ENCODE measurements at regions not wholly inside any gene's neighbourhood (a gene's known extent, or its start where the extent isn't known, plus 50 kb on each side); places are given as distances from the start of the nearest gene placed in this dataset.

DNA sequence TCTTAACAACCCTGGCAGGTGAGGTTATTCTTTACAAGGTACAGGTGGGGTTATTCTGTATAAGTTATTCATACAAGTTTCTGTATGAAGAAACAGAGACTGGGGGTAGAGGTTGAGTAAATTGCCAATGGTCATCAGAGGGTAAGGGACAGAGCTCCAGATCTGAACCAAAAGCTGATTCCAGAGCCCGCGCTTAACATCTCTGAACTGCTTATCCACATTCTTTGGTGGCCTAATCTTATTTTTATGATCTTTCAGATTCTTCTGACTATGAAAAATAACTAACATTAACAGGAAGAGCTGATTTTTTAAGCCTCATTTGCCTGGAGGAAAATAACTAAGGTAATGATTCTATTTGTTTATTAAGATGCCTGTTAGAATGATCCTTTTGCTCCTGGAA is 63.9 kb upstream of the BARHL2 start:
- no peak for DNase-seq (ENCODE audit: low read depth in 2 of 2)

DNA sequence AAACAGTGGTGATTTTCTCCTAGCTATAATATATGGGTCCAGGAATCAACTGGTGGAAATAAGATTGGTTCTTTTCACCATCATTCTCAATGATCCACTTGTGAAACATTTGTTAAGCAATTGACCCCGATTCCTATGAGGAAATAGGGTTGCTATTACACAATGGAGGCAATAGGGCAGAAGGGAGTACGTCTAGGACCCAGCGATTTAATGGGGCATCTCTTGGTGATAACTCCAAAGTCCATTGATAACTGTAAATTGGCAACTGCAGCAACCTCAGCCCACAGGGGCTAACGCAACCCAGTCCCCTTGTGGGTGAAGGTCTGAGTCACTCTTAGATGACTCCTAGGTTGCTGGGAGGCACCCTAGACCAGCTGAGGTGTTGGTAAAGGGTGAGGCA is 62.5 kb upstream of the BARHL2 start:
- DNase-seq (ENCODE audit: low read depth in 2 of 2), result no peak

DNA sequence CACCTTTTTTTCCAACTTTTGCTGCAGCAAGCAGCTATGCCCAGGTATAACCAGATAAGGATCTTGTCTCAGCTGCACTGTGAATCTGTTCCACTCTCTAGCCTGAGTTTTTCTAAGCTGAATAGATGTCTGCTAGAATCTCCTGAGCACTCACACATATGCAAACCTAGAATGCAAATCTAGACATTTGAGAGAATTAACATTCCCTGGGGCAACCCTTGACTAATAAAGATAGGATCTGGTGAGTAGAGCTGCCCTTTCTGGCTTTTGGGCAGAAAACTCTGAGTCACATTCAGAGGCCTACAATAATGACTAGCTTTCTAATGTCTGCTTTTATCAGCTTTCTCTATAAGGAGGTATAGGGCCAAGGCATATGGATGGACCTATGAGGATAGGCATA is 61.4 kb upstream of the BARHL2 start:
- no peak for DNase-seq (ENCODE audit: low read depth in 2 of 2)

DNA sequence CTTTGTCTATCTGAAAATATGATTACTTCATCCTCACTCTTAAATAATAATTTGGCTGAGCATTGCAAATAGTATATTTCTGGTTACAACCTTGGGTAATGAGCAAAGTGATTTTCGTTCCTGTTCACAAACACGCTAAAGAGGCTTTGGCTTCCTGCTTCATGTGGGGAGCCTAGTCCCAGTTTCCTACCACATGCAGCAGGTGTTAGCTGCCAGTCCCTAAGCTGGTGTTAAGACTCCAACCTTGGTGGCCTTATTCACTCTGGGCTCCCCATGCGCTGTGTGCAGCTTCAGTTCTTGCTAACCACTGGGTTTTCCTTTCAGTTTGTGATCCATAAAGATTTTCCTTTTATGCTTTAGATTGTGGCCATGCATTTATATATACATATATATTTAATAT is 56.7 kb upstream of the BARHL2 start:
- no peak for DNase-seq (ENCODE audit: low read depth in 2 of 2)

DNA sequence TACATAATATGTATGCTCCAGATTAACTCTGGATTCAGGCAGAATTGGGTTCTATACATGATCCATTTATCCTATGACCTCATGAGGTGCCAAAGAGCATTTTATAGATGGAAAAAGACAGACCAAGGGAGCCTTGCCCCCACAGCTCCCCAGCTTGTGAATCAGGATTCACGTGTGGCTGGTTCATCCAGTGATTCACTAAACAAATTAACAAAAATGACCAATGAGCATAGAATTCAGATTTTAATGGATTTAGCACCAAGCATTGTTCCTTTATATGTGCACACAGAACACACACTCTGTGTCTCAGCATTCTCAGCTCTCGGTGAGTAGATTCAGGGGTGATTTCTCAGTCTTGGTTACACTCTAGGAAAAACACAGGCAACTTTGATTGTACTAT is 51.7 kb upstream of the BARHL2 start:
- no peak for DNase-seq (ENCODE audit: low read depth in 2 of 2)

DNA sequence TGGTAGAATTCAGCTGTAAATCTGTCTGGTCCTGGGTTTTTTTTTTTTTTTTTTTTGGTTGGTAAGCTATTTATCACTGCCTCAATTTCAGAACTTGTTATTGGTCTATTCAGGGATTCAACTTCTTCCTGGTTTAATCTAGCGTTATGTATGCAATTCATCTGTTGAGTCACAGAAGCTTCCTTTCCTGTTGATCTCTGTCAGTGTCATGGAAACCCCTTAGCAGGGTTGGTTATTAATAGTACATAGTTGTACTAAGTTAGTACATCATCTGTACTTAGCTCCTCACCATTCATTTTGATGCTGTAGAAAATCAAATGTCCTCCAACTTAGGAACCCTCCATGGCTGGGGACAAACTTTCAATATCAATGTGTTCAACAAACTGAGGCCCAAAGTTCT is 51.0 kb upstream of the BARHL2 start:
- DNase-seq (ENCODE audit: low read depth in 2 of 2), result no peak
